ENCODE measurements at regions not wholly inside any gene's neighbourhood (a gene's known extent, or its start where the extent isn't known, plus 50 kb on each side); places are given as distances from the start of the nearest gene placed in this dataset.
"Not testable (repeated sequence)": the region's sequence is repeated elsewhere in the genome, so short reads cannot be mapped to it uniquely, and the experiment has no call there.

GRCh38 chr18:39208729-39209128, 1643.1 kb upstream of the CELF4 start:
- H3K27ac Mint-ChIP-seq = no peak overlapping the region
- H3K27me3 Mint-ChIP-seq = no peaks in the 10 kb centered on the region
- H3K4me3 Mint-ChIP-seq = no peak overlapping the region
- peaks cover 0 to 9% of the 10 kb centered on the region in 2 donors for H3K9me3 Mint-ChIP-seq
- H3K4me1 Mint-ChIP-seq = no peaks in the 10 kb centered on the region
- DNase-seq (no peak), ATAC-seq (no peak)

- no peaks in the 10 kb centered on the region for H3K4me1 Mint-ChIP-seq
- H3K27me3 Mint-ChIP-seq = no peaks in the 10 kb centered on the region
- H3K9me3 Mint-ChIP-seq = peaks cover 0 to 8% of the 10 kb centered on the region in 2 donors
- DNase-seq (no peak), ATAC-seq (no peak)
- H3K27ac Mint-ChIP-seq = no peak overlapping the region
- no peak overlapping the region for H3K4me3 Mint-ChIP-seq
These were observed 1642.6 kb upstream of the CELF4 start for GRCh38 chr18:39208190-39208589.

GRCh38 chr18:39206398-39207103, 1641.0 kb upstream of the CELF4 start:
- not testable (repeated sequence) for H3K27me3 Mint-ChIP-seq, ATAC-seq

GRCh38 chr18:39205565-39206195, 1640.1 kb upstream of the CELF4 start:
- Mint-ChIP-seq H3K4me3 (no peak overlapping the region), H3K9me3 (no peaks in the 10 kb centered on the region), H3K27me3 (no peaks in the 10 kb centered on the region), H3K27ac (no peak overlapping the region), H3K4me1 (no peaks in the 10 kb centered on the region)
- ATAC-seq (no peak), DNase-seq (no peak)

More at GRCh38 chr18:39206398-39207103, 1641.0 kb upstream of the CELF4 start:
- DNase-seq, H3K27ac Mint-ChIP-seq, H3K4me3 Mint-ChIP-seq, H3K4me1 Mint-ChIP-seq, H3K9me3 Mint-ChIP-seq: not testable (repeated sequence)

GRCh38 chr18:39200153-39200552, 1634.6 kb upstream of the CELF4 start:
- Mint-ChIP-seq H3K27ac (no peak overlapping the region), H3K4me3 (no peak overlapping the region), H3K9me3 (peaks cover 0 to 10% of the 10 kb centered on the region in 2 donors), H3K4me1 (no peaks in the 10 kb centered on the region), H3K27me3 (no peaks in the 10 kb centered on the region)
- DNase-seq (no peak), ATAC-seq (no peak)

- Mint-ChIP-seq H3K4me1 (no peaks in the 10 kb centered on the region), H3K27me3 (no peaks in the 10 kb centered on the region), H3K4me3 (no peak overlapping the region), H3K27ac (no peak overlapping the region), H3K9me3 (peaks cover 0 to 10% of the 10 kb centered on the region in 2 donors)
- ATAC-seq (no peak), DNase-seq (no peak)
These were observed 1633.7 kb upstream of the CELF4 start for GRCh38 chr18:39199231-39199855.

- ATAC-seq (no peak), DNase-seq (no peak)
- H3K9me3 Mint-ChIP-seq = peaks cover 0 to 10% of the 10 kb centered on the region in 2 donors
- no peak overlapping the region for H3K27ac Mint-ChIP-seq
- H3K4me3 Mint-ChIP-seq = no peak overlapping the region
- no peaks in the 10 kb centered on the region for H3K27me3 Mint-ChIP-seq
- no peaks in the 10 kb centered on the region for H3K4me1 Mint-ChIP-seq
These were observed 1632.8 kb upstream of the CELF4 start for GRCh38 chr18:39198376-39198775.

- no peaks in the 10 kb centered on the region for H3K4me1 Mint-ChIP-seq
- no peak for ATAC-seq
- no peak overlapping the region for H3K27ac Mint-ChIP-seq
- no peak for DNase-seq
- peaks cover 0 to 17% of the 10 kb centered on the region in 2 donors for H3K9me3 Mint-ChIP-seq
- no peaks in the 10 kb centered on the region for H3K27me3 Mint-ChIP-seq
- no peak overlapping the region for H3K4me3 Mint-ChIP-seq
These were observed 1626.3 kb upstream of the CELF4 start for GRCh38 chr18:39191931-39192330.

GRCh38 chr18:39191058-39191457, 1625.5 kb upstream of the CELF4 start:
- H3K9me3 Mint-ChIP-seq = peaks cover 0 to 15% of the 10 kb centered on the region in 2 donors
- no peak for DNase-seq
- no peak for ATAC-seq
- H3K4me3 Mint-ChIP-seq = no peak overlapping the region
- H3K27me3 Mint-ChIP-seq = no peaks in the 10 kb centered on the region
- no peaks in the 10 kb centered on the region for H3K4me1 Mint-ChIP-seq
- H3K27ac Mint-ChIP-seq = no peak overlapping the region

GRCh38 chr18:39190508-39190907, 1624.9 kb upstream of the CELF4 start:
- Mint-ChIP-seq H3K27ac (no peak overlapping the region), H3K27me3 (no peaks in the 10 kb centered on the region), H3K4me1 (no peaks in the 10 kb centered on the region), H3K9me3 (peaks cover 0 to 10% of the 10 kb centered on the region in 2 donors), H3K4me3 (no peak overlapping the region)
- ATAC-seq = no peak
- no peak for DNase-seq

GRCh38 chr18:39188278-39188677, 1622.7 kb upstream of the CELF4 start:
- Mint-ChIP-seq H3K27ac (no peak overlapping the region), H3K4me1 (no peaks in the 10 kb centered on the region), H3K9me3 (peaks cover 0 to 7% of the 10 kb centered on the region in 2 donors), H3K4me3 (no peak overlapping the region), H3K27me3 (no peaks in the 10 kb centered on the region)
- ATAC-seq (no peak), DNase-seq (no peak)

- Mint-ChIP-seq H3K27me3 (no peaks in the 10 kb centered on the region), H3K4me1 (no peaks in the 10 kb centered on the region), H3K9me3 (peaks cover 0 to 7% of the 10 kb centered on the region in 2 donors), H3K4me3 (no peak overlapping the region), H3K27ac (no peak overlapping the region)
- DNase-seq (no peak), ATAC-seq (no peak)
These were observed 1620.4 kb upstream of the CELF4 start for GRCh38 chr18:39186008-39186407.

- no peaks in the 10 kb centered on the region for H3K4me1 Mint-ChIP-seq
- H3K4me3 Mint-ChIP-seq = no peak overlapping the region
- no peaks in the 10 kb centered on the region for H3K27me3 Mint-ChIP-seq
- H3K27ac Mint-ChIP-seq = no peak overlapping the region
- H3K9me3 Mint-ChIP-seq = peaks cover 0 to 7% of the 10 kb centered on the region in 2 donors
- DNase-seq = no peak
- no peak for ATAC-seq
These were observed 1618.6 kb upstream of the CELF4 start for GRCh38 chr18:39184176-39184575.

- Mint-ChIP-seq H3K9me3 (peaks cover 0 to 5% of the 10 kb centered on the region in 2 donors), H3K4me1 (no peaks in the 10 kb centered on the region), H3K27me3 (no peaks in the 10 kb centered on the region), H3K4me3 (no peak overlapping the region), H3K27ac (no peak overlapping the region)
- DNase-seq (no peak), ATAC-seq (no peak)
These were observed 1612.6 kb upstream of the CELF4 start for GRCh38 chr18:39178166-39178565.

GRCh38 chr18:39172695-39173421, 1607.3 kb upstream of the CELF4 start:
- H3K4me3 Mint-ChIP-seq = no peak overlapping the region
- no peak for DNase-seq
- no peak for ATAC-seq
- peaks cover 0 to 11% of the 10 kb centered on the region in 2 donors for H3K9me3 Mint-ChIP-seq
- no peaks in the 10 kb centered on the region for H3K4me1 Mint-ChIP-seq
- no peak overlapping the region for H3K27ac Mint-ChIP-seq
- H3K27me3 Mint-ChIP-seq = no peaks in the 10 kb centered on the region

GRCh38 chr18:39168723-39169122, 1603.1 kb upstream of the CELF4 start:
- H3K4me3 Mint-ChIP-seq = no peak overlapping the region
- no peaks in the 10 kb centered on the region for H3K4me1 Mint-ChIP-seq
- peaks cover 8 to 11% of the 10 kb centered on the region in 2 donors for H3K9me3 Mint-ChIP-seq
- no peak overlapping the region for H3K27ac Mint-ChIP-seq
- DNase-seq = no peak
- ATAC-seq = no peak
- H3K27me3 Mint-ChIP-seq = no peaks in the 10 kb centered on the region
